DOHH2 (cell line): ENCODE measurements at regions not wholly inside any gene's neighbourhood (a gene's known extent, or its start where the extent isn't known, plus 50 kb on each side); places are given as distances from the start of the nearest gene placed in this dataset.

Experiments
- H3F3A ChIP-seq: fragments of 200-600 bp; sonication (generic), shearing (Covaris generic); 2 replicates; pipeline ENCODE4 v1.6.0; 2016; ENCODE audit warnings: antibody characterized with exemption, mild to moderate bottlenecking; ENCODE audit not compliant: control insufficient read depth, insufficient read depth
- H3K27ac ChIP-seq: fragments of 200-600 bp; sonication (generic); 2 replicates; pipeline ENCODE4 v1.5.1; 2014; ENCODE audit warnings: low read depth, mild to moderate bottlenecking, low read length, moderate library complexity
- H3K27me3 ChIP-seq: fragments of 200-600 bp; sonication (generic); 2 replicates; pipeline ENCODE4 v1.6.1; 2014; ENCODE audit warnings: mild to moderate bottlenecking, low read length, mixed read lengths; ENCODE audit not compliant: control insufficient read depth
- H3K36me3 ChIP-seq: fragments of 200-600 bp; sonication (generic); 2 replicates; pipeline ENCODE4 v1.6.1; 2014; ENCODE audit warnings: mild to moderate bottlenecking, low read length, moderate library complexity, mixed read lengths; ENCODE audit not compliant: control insufficient read depth
- H3K4me1 ChIP-seq: fragments of 200-600 bp; sonication (generic); 2 replicates; pipeline ENCODE4 v1.6.1; 2014; ENCODE audit warnings: mild to moderate bottlenecking, low read length, mixed read lengths; ENCODE audit not compliant: control insufficient read depth
- H3K4me2 ChIP-seq: fragments of 200-600 bp; sonication (generic); 2 replicates; pipeline ENCODE4 v1.6.0; 2014; ENCODE audit warnings: mild to moderate bottlenecking, low read length, moderate library complexity
- H3K4me3 ChIP-seq: fragments of 200-600 bp; sonication (generic); 2 replicates; pipeline ENCODE4 v1.5.1; 2014; ENCODE audit warnings: mild to moderate bottlenecking, low read length, mixed read lengths
- H3K79me2 ChIP-seq: fragments of 200-600 bp; sonication (generic); 2 replicates; pipeline ENCODE4 v1.6.1; 2014; ENCODE audit warnings: mild to moderate bottlenecking, low read length, mixed read lengths; ENCODE audit not compliant: control insufficient read depth
- H3K9me2 ChIP-seq: fragments of 200-600 bp; sonication (generic); replicated peaks from 2 replicates; pipeline ENCODE4 v1.6.1; 2014; ENCODE audit warnings: mild to moderate bottlenecking, low read length, mixed read lengths; ENCODE audit not compliant: control insufficient read depth
- H3K9me3 ChIP-seq: fragments of 200-600 bp; sonication (generic); 2 replicates; pipeline ENCODE4 v1.6.1; 2014; ENCODE audit warnings: antibody characterized with exemption, low read length, mixed read lengths; ENCODE audit not compliant: control insufficient read depth, insufficient read depth
- H4K20me1 ChIP-seq: fragments of 200-600 bp; sonication (generic); 2 replicates; pipeline ENCODE4 v1.6.0; 2014; ENCODE audit warnings: low read depth, mild to moderate bottlenecking, antibody characterized with exemption, low read length, moderate library complexity; ENCODE audit not compliant: control insufficient read depth, insufficient read depth
- CTCF ChIP-seq: fragments of 200-600 bp; sonication (generic); IDR thresholded peaks from one replicate; pipeline ENCODE4 v1.5.1; 2014; ENCODE audit warnings: antibody characterized with exemption, mild to moderate bottlenecking, low read depth, low read length; ENCODE audit not compliant: poor library complexity, severe bottlenecking
- EZH2phosphoT487 ChIP-seq: fragments of 200-600 bp; sonication (generic); IDR thresholded peaks from 2 replicates; pipeline ENCODE4 v1.6.1; 2017; ENCODE audit warnings: borderline replicate concordance, mild to moderate bottlenecking, antibody characterized with exemption, low read length, moderate library complexity, mixed read lengths

DNA sequence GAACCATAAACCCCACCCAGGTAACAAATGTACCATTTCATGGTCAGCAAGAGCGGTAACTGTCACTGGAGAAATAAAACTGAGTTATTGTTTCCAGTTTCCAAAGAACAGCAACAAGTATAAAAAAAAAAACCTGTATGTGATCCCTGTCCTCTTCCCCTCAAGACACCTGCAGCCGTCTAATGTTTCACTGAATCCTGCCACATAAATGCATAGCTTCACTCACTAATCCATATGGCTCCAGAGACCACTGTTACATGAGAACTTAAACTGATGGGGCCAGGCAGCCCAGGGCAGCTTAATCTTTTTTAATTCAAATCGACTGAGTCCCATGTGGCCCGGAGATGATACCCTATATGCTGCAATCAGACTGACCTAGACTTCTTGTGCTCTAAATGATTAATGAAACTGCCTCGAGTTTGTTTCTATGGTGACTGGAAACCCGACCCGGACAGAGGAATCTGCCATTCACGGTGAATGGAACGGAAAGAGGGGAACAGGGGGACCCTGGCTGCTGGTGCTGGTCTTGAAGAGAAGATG is 60.9 kb upstream of the SIX2 start:
- Histone ChIP-seq H3K79me2 (no peaks in the 10 kb centered on the region), H3K9me3 (no peaks in the 10 kb centered on the region), H3K4me1 (no peaks in the 10 kb centered on the region), H3K27ac (no peak overlapping the region), H3K4me2 (no peak overlapping the region), H3K4me3 (no peak overlapping the region), H4K20me1 (no peaks in the 10 kb centered on the region), H3K9me2 (no peaks in the 10 kb centered on the region), H3F3A (no peaks in the 10 kb centered on the region), H3K36me3 (no peaks in the 10 kb centered on the region), H3K27me3 (peaks cover 2% of the 10 kb centered on the region; the same call in 1 of the 2 replicates)
- TF ChIP-seq CTCF (no peak), EZH2phosphoT487 (no peak)

GRCh38 chr2:45069684-45070083 is 60.4 kb upstream of the SIX2 start:
- H3K4me3 ChIP-seq = no peak overlapping the region
- no peak overlapping the region for H3K4me2 ChIP-seq
- H3K36me3 ChIP-seq = no peaks in the 10 kb centered on the region
- TF ChIP-seq CTCF (no peak), EZH2phosphoT487 (no peak)
- H3K9me2 ChIP-seq = no peaks in the 10 kb centered on the region
- no peaks in the 10 kb centered on the region for H3F3A ChIP-seq
- H3K4me1 ChIP-seq = no peaks in the 10 kb centered on the region
- H3K79me2 ChIP-seq = no peaks in the 10 kb centered on the region
- no peak overlapping the region for H3K27ac ChIP-seq
- no peaks in the 10 kb centered on the region for H3K9me3 ChIP-seq
- no peaks in the 10 kb centered on the region for H4K20me1 ChIP-seq
- peaks cover 2% of the 10 kb centered on the region; the same call in 1 of the 2 replicates for H3K27me3 ChIP-seq

- no peaks in the 10 kb centered on the region for H3K79me2 ChIP-seq
- H3K27ac ChIP-seq = no peak overlapping the region
- H3K4me2 ChIP-seq = no peak overlapping the region
Observed at GRCh38 chr2:45068571-45069140, 59.4 kb upstream of the SIX2 start.

More at GRCh38 chr2:45068571-45069140, 59.4 kb upstream of the SIX2 start:
- Histone ChIP-seq H3K27me3 (no peaks in the 10 kb centered on the region; the same call in 1 of the 2 replicates), H3K36me3 (no peaks in the 10 kb centered on the region), H3K9me2 (no peaks in the 10 kb centered on the region), H3K9me3 (no peaks in the 10 kb centered on the region), H3K4me3 (no peak overlapping the region), H3K4me1 (no peaks in the 10 kb centered on the region), H4K20me1 (no peaks in the 10 kb centered on the region), H3F3A (no peaks in the 10 kb centered on the region)
- TF ChIP-seq CTCF (no peak), EZH2phosphoT487 (no peak)
